Hematopoietic multipotent progenitor cell (in vitro differentiated cells): ENCODE measurements at regions not wholly inside any gene's neighbourhood (a gene's known extent, or its start where the extent isn't known, plus 50 kb on each side); places are given as distances from the start of the nearest gene placed in this dataset.
A peak's percentile ranks its signal among the peaks of the same experiment; 100 is the strongest.
"Not testable (repeated sequence)": the region's sequence is repeated elsewhere in the genome, so short reads cannot be mapped to it uniquely, and the experiment has no call there.

Experiments
- DNase-seq, 3 donors: peaks; one replicate each; pipeline ENCODE4 v3.0.0-alpha.2; 2011 to 2015; ENCODE audit warnings: low read depth in 2 of 3, low spot score in 2 of 3

GRCh38 chr2:134062235-134062634 is 191.6 kb upstream of the MGAT5 start:
- DNase-seq = not testable (repeated sequence)

DNA sequence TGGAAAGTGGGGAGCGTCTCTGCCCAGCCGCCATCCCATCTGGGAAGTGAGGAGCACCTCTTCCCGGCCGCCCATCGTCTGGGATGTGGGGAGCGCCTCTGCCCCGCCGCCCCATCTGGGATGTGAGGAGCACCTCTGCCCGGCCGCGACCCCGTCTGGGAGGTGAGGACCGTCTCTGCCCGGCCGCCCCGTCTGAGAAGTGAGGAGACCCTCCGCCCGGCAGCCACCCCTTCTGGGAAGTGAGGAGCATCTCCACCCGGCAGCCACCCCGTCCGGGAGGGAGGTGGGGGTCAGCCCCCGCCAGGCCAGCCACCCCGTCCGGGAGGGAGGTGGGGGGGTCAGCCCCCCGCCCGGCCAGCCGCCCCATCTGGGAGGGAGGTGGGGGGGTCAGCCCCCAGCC is 190.0 kb upstream of the MGAT5 start:
- DNase-seq = not testable (repeated sequence)

DNA sequence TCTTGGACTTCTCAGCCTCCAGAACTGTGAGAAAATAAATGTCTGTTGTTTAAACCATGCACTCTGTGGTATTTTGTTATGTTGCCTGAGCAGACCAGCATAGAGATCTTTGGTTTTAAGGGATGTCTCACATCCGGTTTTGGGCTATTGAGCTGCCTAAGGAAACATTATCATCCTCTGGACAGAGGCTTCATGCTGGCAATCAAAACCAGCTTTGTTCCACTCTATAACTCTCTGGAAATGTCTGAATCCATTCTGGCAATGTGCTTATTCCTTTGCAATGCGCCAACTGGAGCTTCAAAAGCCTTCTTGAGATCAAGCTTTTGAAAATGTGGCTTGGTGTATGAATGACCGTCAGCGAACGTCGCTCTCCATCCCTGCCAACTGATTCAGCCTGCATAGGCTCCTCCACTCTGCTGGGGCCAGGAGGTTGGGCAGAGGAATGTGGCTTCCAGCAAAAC is 183.6 kb upstream of the MGAT5 start:
- no peak for DNase-seq

DNA sequence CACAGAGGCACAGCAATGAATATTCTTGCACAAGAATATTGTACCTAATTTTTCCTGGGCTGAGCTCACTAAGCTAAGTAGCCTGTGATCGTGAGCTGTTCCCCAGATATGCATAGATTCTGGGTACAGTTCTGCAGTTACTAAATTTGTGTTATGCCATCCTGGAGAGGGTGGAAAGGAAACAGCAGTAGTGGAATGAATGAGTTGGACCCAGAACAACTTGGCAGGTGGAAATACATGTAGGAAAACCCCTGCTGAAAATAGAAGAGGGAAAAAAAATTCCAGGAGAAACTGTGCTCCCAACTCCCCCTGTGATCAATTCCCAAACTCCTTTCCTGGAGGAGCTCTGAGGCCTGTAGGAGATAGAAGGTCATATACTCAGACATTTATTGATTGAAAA is 181.5 kb upstream of the MGAT5 start:
- DNase-seq = no peak

GRCh38 chr2:134073023-134073422 is 180.8 kb upstream of the MGAT5 start:
- DNase-seq = no peak

GRCh38 chr2:134074619-134075018 is 179.3 kb upstream of the MGAT5 start:
- no peak for DNase-seq

- no peak for DNase-seq
Observed at GRCh38 chr2:134075204-134075603, 178.7 kb upstream of the MGAT5 start.

- DNase-seq = no peak
Observed at GRCh38 chr2:134078354-134078753, 175.5 kb upstream of the MGAT5 start.

DNA sequence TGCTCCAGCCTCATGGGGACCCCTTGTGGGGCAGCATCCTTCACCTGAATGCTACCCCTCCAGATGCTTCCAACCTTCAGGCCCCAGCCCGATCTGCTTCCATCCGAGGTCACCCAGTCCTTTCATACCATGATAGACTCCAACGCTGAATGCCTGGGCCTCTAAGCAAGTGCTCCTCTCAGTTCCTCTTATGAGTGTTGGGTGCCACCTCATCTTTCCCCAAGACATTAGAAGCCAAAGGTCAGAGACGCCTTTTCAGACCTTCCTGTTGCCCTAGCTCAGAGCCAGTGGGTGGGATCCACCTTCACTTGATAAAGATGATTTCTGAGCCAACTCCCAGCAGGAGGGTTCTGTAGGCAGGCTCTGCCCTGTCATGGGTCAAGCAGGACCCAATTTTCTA is 174.5 kb upstream of the MGAT5 start:
- DNase-seq = no peak

- DNase-seq = no peak
Observed at GRCh38 chr2:134080386-134081089, 173.3 kb upstream of the MGAT5 start.

GRCh38 chr2:134081238-134081938 is 172.5 kb upstream of the MGAT5 start:
- DNase-seq = no peak

DNA sequence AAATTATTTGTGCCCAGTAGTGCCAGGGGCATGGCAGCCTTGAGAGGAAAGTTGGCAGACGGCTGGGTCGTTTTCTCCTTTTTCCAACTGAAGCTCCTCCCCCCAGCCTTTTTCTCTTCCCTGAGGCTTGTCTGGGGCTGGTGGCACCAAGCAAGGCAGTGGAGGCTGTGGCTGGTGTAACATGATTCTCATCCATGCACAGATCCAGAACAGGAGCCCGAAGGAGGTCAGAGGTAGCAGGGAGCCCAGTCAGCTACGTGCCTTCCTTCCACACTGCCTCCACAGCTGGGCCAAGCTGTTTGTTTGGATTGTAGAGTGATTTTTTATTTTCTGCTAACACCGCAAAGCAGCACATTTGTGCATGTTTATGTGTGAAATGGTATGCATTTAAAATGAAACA is 170.3 kb upstream of the MGAT5 start:
- DNase-seq = no peak

DNA sequence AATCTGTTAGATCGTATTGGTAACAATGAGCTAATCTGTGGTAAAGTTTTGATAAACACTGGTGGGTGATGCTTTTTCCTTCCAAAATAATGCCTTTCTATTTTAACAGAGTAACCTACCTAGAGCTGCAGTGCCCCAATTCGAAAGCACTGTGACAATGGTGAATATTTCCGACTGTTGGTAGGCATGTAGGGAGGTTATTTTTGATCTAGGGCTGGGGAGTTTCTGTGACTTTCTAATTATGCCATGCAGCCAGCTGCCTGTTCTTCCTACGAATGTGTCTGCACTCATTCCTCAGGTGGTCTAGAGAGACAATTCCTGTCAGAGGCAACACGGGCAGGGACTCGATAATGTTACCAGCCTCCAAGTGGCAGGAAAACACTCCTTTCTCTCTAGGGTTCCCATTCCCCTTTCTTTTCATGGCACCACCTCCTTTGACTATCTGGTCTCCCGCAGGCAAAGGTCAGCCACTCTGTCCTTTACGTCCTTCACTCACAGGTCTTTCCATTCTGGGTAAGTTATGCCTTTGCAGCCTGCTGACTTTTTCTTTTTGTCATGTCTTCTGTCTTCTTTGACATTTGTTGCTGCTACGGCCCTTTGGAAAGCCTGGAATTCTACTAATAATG is 167.2 kb upstream of the MGAT5 start:
- no peak for DNase-seq

DNA sequence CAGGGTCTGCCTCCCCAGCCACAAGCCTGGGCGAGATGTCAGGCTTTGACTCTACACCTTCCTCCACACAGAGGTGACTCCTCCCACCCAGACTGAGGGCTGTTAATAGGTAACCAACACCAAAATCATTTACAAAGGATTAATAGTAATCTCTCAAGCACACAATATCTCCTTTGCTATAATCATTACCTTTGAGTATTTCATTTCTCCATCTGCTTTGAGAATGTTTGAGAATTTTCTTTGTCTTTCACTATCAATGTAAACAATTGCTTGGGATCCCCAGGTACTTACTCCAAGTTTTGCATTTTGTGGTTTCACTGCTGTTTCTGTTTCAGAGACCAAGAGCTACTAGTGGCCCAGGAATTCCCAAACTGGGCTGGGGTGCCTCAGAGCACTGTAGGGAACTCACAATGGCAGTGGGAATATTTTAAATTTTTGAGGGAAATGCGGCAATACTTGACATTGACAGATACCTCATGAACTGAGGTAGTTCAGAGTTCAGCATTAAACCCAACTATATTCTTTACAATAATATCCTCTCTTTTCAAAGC is 166.4 kb upstream of the MGAT5 start:
- DNase-seq = no peak

- no peak for DNase-seq
Observed at GRCh38 chr2:134089454-134089853, 164.4 kb upstream of the MGAT5 start.

GRCh38 chr2:134097740-134098139 is 156.1 kb upstream of the MGAT5 start:
- DNase-seq = no peak

GRCh38 chr2:134098321-134098720 is 155.6 kb upstream of the MGAT5 start:
- no peak for DNase-seq

GRCh38 chr2:134099273-134099672 is 154.6 kb upstream of the MGAT5 start:
- no peak for DNase-seq

DNA sequence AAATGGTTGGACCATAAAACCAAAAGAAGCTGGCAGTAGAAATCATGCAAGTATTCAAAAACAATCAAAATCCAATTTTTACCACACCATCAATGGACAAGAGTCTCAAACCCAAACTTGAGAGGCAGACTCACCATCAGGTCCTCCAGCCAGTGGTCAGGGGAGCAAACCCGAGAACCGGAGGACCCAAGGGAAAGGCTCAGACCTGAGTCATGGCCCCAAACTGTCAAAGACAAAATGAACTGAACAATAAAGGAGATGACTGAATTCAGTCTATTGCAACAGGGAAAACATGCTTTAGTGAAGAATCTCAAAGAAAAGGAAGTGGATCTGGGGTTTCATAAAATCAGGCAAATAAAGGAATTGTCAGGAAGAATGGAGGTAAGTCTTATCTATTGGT is 150.7 kb upstream of the MGAT5 start:
- no peak for DNase-seq

DNA sequence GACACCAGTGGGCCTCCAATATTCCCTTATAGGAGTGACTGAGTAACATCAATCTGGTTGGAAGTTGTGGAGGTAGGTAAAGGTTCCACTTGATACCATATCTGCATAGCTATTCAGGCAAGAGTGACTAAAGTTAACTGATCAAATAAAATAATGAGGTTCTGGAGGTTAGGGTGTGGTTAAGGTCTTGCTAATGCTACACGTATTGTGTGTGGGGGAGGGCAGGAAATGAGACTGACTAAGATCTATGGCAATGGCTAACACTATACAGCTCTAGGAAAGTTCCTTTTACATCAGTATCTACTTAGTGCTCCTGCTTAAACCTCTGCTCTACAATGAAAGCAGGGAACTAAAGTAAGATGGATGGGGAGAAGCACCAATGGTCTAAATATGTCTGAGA is 149.1 kb upstream of the MGAT5 start:
- DNase-seq = no peak

- DNase-seq = no peak
Observed at GRCh38 chr2:134107402-134107801, 146.5 kb upstream of the MGAT5 start.

DNA sequence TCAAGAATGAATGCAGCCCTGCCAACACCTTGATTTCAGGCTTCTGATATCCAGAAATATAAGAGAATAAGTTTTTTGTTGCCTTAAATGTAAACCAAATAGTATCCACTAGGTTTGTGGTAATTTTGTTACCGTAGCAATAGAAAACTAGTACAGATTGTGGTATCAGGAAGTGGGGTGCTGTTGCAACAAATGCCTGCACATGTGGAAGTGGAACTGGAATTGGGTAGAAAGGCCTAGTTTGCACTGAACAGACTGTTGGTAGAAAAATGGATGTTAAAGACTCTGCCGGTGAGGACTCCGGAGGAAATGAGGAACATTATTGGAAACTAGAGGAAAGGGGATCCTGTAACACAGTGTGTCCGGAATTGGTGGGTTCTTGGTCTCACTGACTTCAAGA is 145.8 kb upstream of the MGAT5 start:
- peak in 1 of 3 donors; percentile 38 for DNase-seq
